SU-DHL-6 (cell line): ENCODE measurements at regions not wholly inside any gene's neighbourhood (a gene's known extent, or its start where the extent isn't known, plus 50 kb on each side); places are given as distances from the start of the nearest gene placed in this dataset.

Source experiments
- H2AFZ ChIP-seq: fragments of 200-600 bp; sonication (generic); 2 replicates; pipeline ENCODE4 v1.6.1; 2014; ENCODE audit warnings: low read depth, mild to moderate bottlenecking, moderate library complexity, mixed read lengths, antibody characterized with exemption, low read length; ENCODE audit not compliant: severe bottlenecking
- H3F3A ChIP-seq: fragments of 200-600 bp; shearing (Covaris generic); 2 replicates; pipeline ENCODE4 v1.6.0; 2016; ENCODE audit warnings: antibody characterized with exemption, mild to moderate bottlenecking; ENCODE audit not compliant: insufficient read depth
- H3K27ac ChIP-seq: fragments of 200-600 bp; sonication (generic); 2 replicates; pipeline ENCODE4 v1.5.1; 2016; ENCODE audit warnings: low read depth, mild to moderate bottlenecking, low read length, moderate library complexity, mixed read lengths
- H3K27me3 ChIP-seq: fragments of 200-600 bp; sonication (generic), shearing (Covaris generic); 2 replicates; pipeline ENCODE4 v1.6.0; 2014; ENCODE audit warnings: mild to moderate bottlenecking, low read length
- H3K36me3 ChIP-seq: fragments of 200-600 bp; sonication (generic); 2 replicates; pipeline ENCODE4 v1.6.1; 2014; ENCODE audit warnings: mild to moderate bottlenecking, low read length, mixed read lengths
- H3K4me2 ChIP-seq: fragments of 300-600, 200-600 bp; shearing (Covaris generic), sonication (generic); 2 replicates; pipeline ENCODE4 v1.6.0; 2014; ENCODE audit warnings: low read length, low read depth, mild to moderate bottlenecking; ENCODE audit not compliant: poor library complexity, severe bottlenecking
- H3K4me3 ChIP-seq: fragments of 200-600 bp; sonication (generic); 2 replicates; pipeline ENCODE4 v1.5.1; 2014; ENCODE audit warnings: antibody characterized with exemption, low read length, mild to moderate bottlenecking, mixed read lengths; ENCODE audit not compliant: insufficient read depth, poor library complexity, severe bottlenecking
- H3K79me2 ChIP-seq: fragments of 200-600 bp; sonication (generic); 2 replicates; pipeline ENCODE4 v1.6.1; 2014; ENCODE audit warnings: mild to moderate bottlenecking, low read length, moderate library complexity; ENCODE audit not compliant: insufficient read depth
- H3K9ac ChIP-seq: fragments of 200-600 bp; sonication (generic); 2 replicates; pipeline ENCODE4 v1.7.0; 2014; ENCODE audit warnings: mild to moderate bottlenecking, low read length
- H3K9me2 ChIP-seq: fragments of 200-600 bp; sonication (generic); replicated peaks from 2 replicates; pipeline ENCODE4 v1.6.1; 2014; ENCODE audit warnings: low read length; ENCODE audit not compliant: insufficient read depth
- H3K9me3 ChIP-seq: fragments of 200-600 bp; sonication (generic); 2 replicates; pipeline ENCODE4 v1.6.1; 2014; ENCODE audit warnings: low read length, mixed read lengths; ENCODE audit not compliant: insufficient read depth
- H4K20me1 ChIP-seq: fragments of 200-600 bp; sonication (generic); 2 replicates; pipeline ENCODE4 v1.6.1; 2014; ENCODE audit warnings: low read depth, mild to moderate bottlenecking, antibody characterized with exemption, low read length, moderate library complexity, mixed read lengths
- CTCF ChIP-seq: fragments of 200-600 bp; sonication (generic); IDR thresholded peaks from one replicate; pipeline ENCODE4 v1.5.1; 2017; ENCODE audit warnings: antibody characterized with exemption, mild to moderate bottlenecking, low read length, moderate library complexity; ENCODE audit not compliant: insufficient read depth, poor library complexity, severe bottlenecking
- EZH2phosphoT487 ChIP-seq: fragments of 200-600 bp; sonication (generic), shearing (Covaris generic); conservative IDR thresholded peaks from 2 replicates; pipeline ENCODE4 v1.6.1; 2018; ENCODE audit warnings: mild to moderate bottlenecking, antibody characterized with exemption, low read length, moderate library complexity, mixed read lengths

GRCh38 chr7:79593866-79594301, 140.4 kb upstream of the MAGI2 start:
- TF ChIP-seq EZH2phosphoT487 (no peak), CTCF (no peak)
- Histone ChIP-seq H3K27ac (no peak overlapping the region), H4K20me1 (no peaks in the 10 kb centered on the region), H3K4me2 (no peak overlapping the region), H3F3A (no peaks in the 10 kb centered on the region), H3K36me3 (no peaks in the 10 kb centered on the region), H3K27me3 (no peaks in the 10 kb centered on the region), H3K4me3 (no peak overlapping the region), H3K9ac (no peak overlapping the region), H3K9me3 (no peaks in the 10 kb centered on the region), H3K79me2 (no peaks in the 10 kb centered on the region), H3K9me2 (no peaks in the 10 kb centered on the region), H2AFZ (no peak overlapping the region)

GRCh38 chr7:79590916-79591623, 137.6 kb upstream of the MAGI2 start:
- H2AFZ ChIP-seq: no peak overlapping the region
- H3K4me2 ChIP-seq: no peak overlapping the region
- no peaks in the 10 kb centered on the region for H3F3A ChIP-seq
- H3K36me3 ChIP-seq: no peaks in the 10 kb centered on the region
- H3K27me3 ChIP-seq: no peaks in the 10 kb centered on the region
- no peaks in the 10 kb centered on the region for H3K9me2 ChIP-seq
- no peak overlapping the region for H3K9ac ChIP-seq
- no peaks in the 10 kb centered on the region for H4K20me1 ChIP-seq
- no peak for TF ChIP-seq CTCF
- no peak for TF ChIP-seq EZH2phosphoT487
- H3K27ac ChIP-seq: no peak overlapping the region
- H3K79me2 ChIP-seq: no peaks in the 10 kb centered on the region
- no peak overlapping the region for H3K4me3 ChIP-seq
- no peaks in the 10 kb centered on the region for H3K9me3 ChIP-seq

- Histone ChIP-seq H3K9me2 (no peaks in the 10 kb centered on the region), H3F3A (no peaks in the 10 kb centered on the region), H3K27me3 (no peaks in the 10 kb centered on the region), H4K20me1 (no peaks in the 10 kb centered on the region), H3K36me3 (no peaks in the 10 kb centered on the region), H3K4me2 (no peak overlapping the region), H3K9me3 (no peaks in the 10 kb centered on the region), H2AFZ (no peak overlapping the region), H3K79me2 (no peaks in the 10 kb centered on the region), H3K27ac (no peak overlapping the region), H3K9ac (no peak overlapping the region), H3K4me3 (no peak overlapping the region)
- TF ChIP-seq CTCF (no peak), EZH2phosphoT487 (no peak)
Measured at GRCh38 chr7:79590391-79590790, 136.9 kb upstream of the MAGI2 start.
